ENCODE measurements at regions not wholly inside any gene's neighbourhood (a gene's known extent, or its start where the extent isn't known, plus 50 kb on each side); places are given as distances from the start of the nearest gene placed in this dataset.
A peak's percentile ranks its signal among the peaks of the same experiment; 100 is the strongest.

GRCh38 chr11:10631761-10632160, 61.8 kb downstream of the IRAG1 start:
- DNase-seq (ENCODE audit: low read depth in 1 of 2, low spot score in 2 of 2), result peak in 1 of 2 experiments; percentile 22
- H3K27ac ChIP-seq (ENCODE audit: low read depth, low read length), result no peak overlapping the region
- CTCF ChIA-PET (ENCODE audit: partially characterized antibody), result interaction anchor here (0.7 to 1.8 kb wide), 5 partner anchors 8 to 177 kb away, joined by 3 to 10 read pairs (median 4); partner anchors contain the start of gene AMPD3

More at GRCh38 chr11:10631761-10632160, 61.8 kb downstream of the IRAG1 start:
- Histone ChIP-seq H2BK12ac (ENCODE audit: low read depth, low read length) (no peak overlapping the region), H3K79me1 (ENCODE audit: low read depth, low read length) (no peaks in the 10 kb centered on the region), H3K27me3 (replicated peaks in 1 of 4; ENCODE audit: control insufficient read depth in 3 of 4, extremely low read depth in 1 of 4, insufficient read depth in 3 of 4, low read length in 3 of 4) (no peaks in the 10 kb centered on the region), H3K36me3 (ENCODE audit: control insufficient read depth in 2 of 4, insufficient read depth in 4 of 4, low read length in 3 of 4) (no peaks in the 10 kb centered on the region), H2BK120ac (replicated peaks; ENCODE audit: low read depth, low read length) (no peak overlapping the region), H3K56ac (replicated peaks; ENCODE audit: insufficient read length, low read depth, low read length) (no peak overlapping the region), H4K91ac (replicated peaks; ENCODE audit: insufficient read length, low read length) (no peak overlapping the region), H3K23me2 (ENCODE audit: low read depth, low read length) (no peaks in the 10 kb centered on the region), H3K79me2 (ENCODE audit: control insufficient read depth in 1 of 2, insufficient read depth in 2 of 2, low read length in 2 of 2) (no peaks in the 10 kb centered on the region), H3K18ac (ENCODE audit: extremely low read depth, low read length) (no peak overlapping the region), H2BK15ac (ENCODE audit: low read length) (no peak overlapping the region), H2AFZ (ENCODE audit: low read length) (no peak overlapping the region), H4K20me1 (replicated peaks in 1 of 2; ENCODE audit: control insufficient read depth in 1 of 2, insufficient read depth in 2 of 2, low read length in 2 of 2) (no peaks in the 10 kb centered on the region), H3K4me1 (replicated peaks in 1 of 4; ENCODE audit: control insufficient read depth in 3 of 4, insufficient read depth in 4 of 4, low read length in 3 of 4) (no peaks in the 10 kb centered on the region; a peak in 1 of 7 replicates), H3K14ac (ENCODE audit: insufficient read length) (no peak overlapping the region), H2BK5ac (ENCODE audit: low read depth, low read length) (no peak overlapping the region), H3K9me3 (ENCODE audit: insufficient read depth in 2 of 2, low read depth in 1 of 2, low read length in 1 of 2) (no peaks in the 10 kb centered on the region), H2BK20ac (ENCODE audit: low read length) (no peak overlapping the region), H4K8ac (ENCODE audit: extremely low read depth, insufficient read depth, low read length) (no peak overlapping the region; the same call in 1 of the 2 replicates), H3K4ac (replicated peaks; ENCODE audit: insufficient read length, low read depth, low read length) (no peak overlapping the region), H3K4me2 (ENCODE audit: insufficient read depth in 1 of 2, low read depth in 2 of 2, low read length in 2 of 2) (no peak overlapping the region), H4K5ac (ENCODE audit: insufficient read length, low read depth, low read length) (no peak overlapping the region), H2AK5ac (ENCODE audit: low read depth, low read length) (no peak overlapping the region), H3K9ac (replicated peaks in 1 of 4; ENCODE audit: extremely low read depth in 1 of 4, low read depth in 3 of 4, low read length in 3 of 4) (no peak overlapping the region), H3K23ac (ENCODE audit: insufficient read length) (no peak overlapping the region), H3K4me3 (ENCODE audit: extremely low read depth in 1 of 4, insufficient read depth in 2 of 4, low read depth in 3 of 4, low read length in 4 of 4) (no peak overlapping the region)
- TF ChIP-seq PHF8 (conservative IDR thresholded peaks at IDR 0.05; ENCODE audit: low read depth, low read length), result no peak
- TF ChIP-seq TBP (IDR thresholded peaks at IDR 0.05; ENCODE audit: low read depth, low read length), result no peak
- no peak for TF ChIP-seq RBBP5 (IDR thresholded peaks at IDR 0.05; ENCODE audit: borderline replicate concordance, low read depth, low read length)
- TF ChIP-seq, protein P1, sequence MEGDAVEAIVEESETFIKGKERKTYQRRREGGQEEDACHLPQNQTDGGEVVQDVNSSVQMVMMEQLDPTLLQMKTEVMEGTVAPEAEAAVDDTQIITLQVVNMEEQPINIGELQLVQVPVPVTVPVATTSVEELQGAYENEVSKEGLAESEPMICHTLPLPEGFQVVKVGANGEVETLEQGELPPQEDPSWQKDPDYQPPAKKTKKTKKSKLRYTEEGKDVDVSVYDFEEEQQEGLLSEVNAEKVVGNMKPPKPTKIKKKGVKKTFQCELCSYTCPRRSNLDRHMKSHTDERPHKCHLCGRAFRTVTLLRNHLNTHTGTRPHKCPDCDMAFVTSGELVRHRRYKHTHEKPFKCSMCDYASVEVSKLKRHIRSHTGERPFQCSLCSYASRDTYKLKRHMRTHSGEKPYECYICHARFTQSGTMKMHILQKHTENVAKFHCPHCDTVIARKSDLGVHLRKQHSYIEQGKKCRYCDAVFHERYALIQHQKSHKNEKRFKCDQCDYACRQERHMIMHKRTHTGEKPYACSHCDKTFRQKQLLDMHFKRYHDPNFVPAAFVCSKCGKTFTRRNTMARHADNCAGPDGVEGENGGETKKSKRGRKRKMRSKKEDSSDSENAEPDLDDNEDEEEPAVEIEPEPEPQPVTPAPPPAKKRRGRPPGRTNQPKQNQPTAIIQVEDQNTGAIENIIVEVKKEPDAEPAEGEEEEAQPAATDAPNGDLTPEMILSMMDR (IDR thresholded peaks at IDR 0.05; ENCODE audit: control extremely low read depth in 1 of 3, insufficient read depth in 1 of 3, low read depth in 1 of 3, low read length in 3 of 3), result no peak
- TF ChIP-seq JUN (IDR thresholded peaks at IDR 0.05; ENCODE audit: low read depth, low read length), result no peak
- TF ChIP-seq POLR2A (IDR thresholded peaks at IDR 0.05; ENCODE audit: control extremely low read depth in 1 of 2, low read depth in 2 of 2, low read length in 2 of 2), result no peak
- no peak for TF ChIP-seq EP300 (IDR thresholded peaks at IDR 0.05; ENCODE audit: borderline replicate concordance in 1 of 2, low read depth in 2 of 2, low read length in 2 of 2)
- no peak for TF ChIP-seq MAFK (IDR thresholded peaks at IDR 0.05; ENCODE audit: low read depth, low read length)
- no peak for TF ChIP-seq KDM5A (IDR thresholded peaks at IDR 0.05; ENCODE audit: low read length)
- no peak for TF ChIP-seq BRCA1 (IDR thresholded peaks at IDR 0.05; ENCODE audit: low read depth, low read length)
- no peak for TF ChIP-seq RAD21 (IDR thresholded peaks at IDR 0.05 in 1 of 2, conservative IDR thresholded peaks at IDR 0.05 in 1 of 2; ENCODE audit: low read depth in 2 of 2, low read length in 2 of 2)
- no peak for TF ChIP-seq EZH2 (IDR thresholded peaks at IDR 0.05; ENCODE audit: low read depth, low read length, severe bottlenecking)
- POLR2A ChIA-PET (ENCODE audit: partially characterized antibody), result no interaction called here
- 86% methylated on average over 5 of the region's 5 CpGs; no CpG with 5 or more reads in 1 of the 2 experiments for WGBS, 2 experiments (ENCODE audit: extremely low coverage in 1 of 2, insufficient coverage in 1 of 2, insufficient read length in 1 of 2, insufficient replicate concordance in 2 of 2, low coverage in 1 of 2, low lambda C conversion rate in 2 of 2, missing lambda C conversion rate in 1 of 2)
- FAIRE-seq, result no peak

All from H1 (cell line).